Fibroblast of lung (primary cell): ENCODE measurements at regions not wholly inside any gene's neighbourhood (a gene's known extent, or its start where the extent isn't known, plus 50 kb on each side); places are given as distances from the start of the nearest gene placed in this dataset.

Source experiments
- CTCF ChIP-seq, 2 donors: IDR thresholded peaks in 1 of 2; conservative IDR thresholded peaks in 1 of 2; 1 replicate in 1 of 2; 2 replicates in 1 of 2; pipeline ENCODE4 v1.5.1; 2011 to 2012; ENCODE audit warnings: low read length in 2 of 2, control low read depth in 1 of 2, inconsistent platforms in 1 of 2, low read depth in 1 of 2, mild to moderate bottlenecking in 1 of 2
- EZH2 ChIP-seq: IDR thresholded peaks from 2 replicates; pipeline ENCODE4 v1.5.1; 2012; ENCODE audit warnings: low read length, control low read depth, mild to moderate bottlenecking; ENCODE audit errors: missing control alignments

DNA sequence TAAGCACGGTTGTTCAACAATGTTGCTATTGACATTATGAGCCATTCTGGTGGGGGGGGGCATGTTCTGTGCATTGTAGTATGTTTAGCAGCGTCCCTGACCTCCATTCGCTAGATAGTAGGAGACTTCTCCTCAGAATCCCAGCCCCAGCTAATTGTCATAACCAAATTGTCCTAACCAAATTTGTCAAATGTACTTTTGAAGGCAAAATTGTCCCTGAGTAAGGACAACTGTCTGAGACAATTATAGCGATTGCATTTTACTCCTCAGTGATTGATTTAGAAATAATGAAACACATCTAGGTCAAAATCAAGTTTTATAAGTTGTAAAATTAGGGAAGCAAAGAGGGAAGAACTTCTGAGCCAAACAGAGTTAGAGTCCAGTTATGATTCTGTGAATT, 541.8 kb upstream of the CHORDC1 start:
- TF ChIP-seq CTCF (conservative IDR thresholded peaks at IDR 0.05 in 1 of 2, IDR thresholded peaks at IDR 0.05 in 1 of 2; ENCODE audit: low read depth in 1 of 2, low read length in 2 of 2) = no peak
- no peak for TF ChIP-seq EZH2
